H7 (cell line): ENCODE measurements at regions not wholly inside any gene's neighbourhood (a gene's known extent, or its start where the extent isn't known, plus 50 kb on each side); places are given as distances from the start of the nearest gene placed in this dataset.

ENCODE experiments used
- DNase-seq: peaks from one replicate; pipeline ENCODE4 v3.0.0; 2012
- H3K27me3 ChIP-seq: 2 replicates; pipeline ENCODE4 v1.6.0; 2011; ENCODE audit warnings: mild to moderate bottlenecking, low read length; ENCODE audit not compliant: control insufficient read depth, insufficient read depth
- H3K36me3 ChIP-seq: replicated peaks from 2 replicates; pipeline ENCODE4 v1.5.1; 2011; ENCODE audit warnings: low read length; ENCODE audit not compliant: control insufficient read depth, insufficient read depth
- H3K4me3 ChIP-seq: 2 replicates; pipeline ENCODE4 v1.5.1; 2011; ENCODE audit warnings: low read depth, mild to moderate bottlenecking, control low read depth, low read length, moderate library complexity; ENCODE audit not compliant: insufficient read depth

- DNase-seq, result no peak
- Histone ChIP-seq H3K4me3 (no peak overlapping the region), H3K27me3 (no peaks in the 10 kb centered on the region), H3K36me3 (no peaks in the 10 kb centered on the region)
Measured at GRCh38 chr9:12191630-12192029, 501.6 kb upstream of the TYRP1 start.

GRCh38 chr9:12194731-12195130 lies 498.5 kb upstream of the TYRP1 start:
- Histone ChIP-seq H3K36me3 (no peaks in the 10 kb centered on the region), H3K4me3 (no peak overlapping the region), H3K27me3 (no peaks in the 10 kb centered on the region)
- no peak for DNase-seq

GRCh38 chr9:12195456-12195855 lies 497.7 kb upstream of the TYRP1 start:
- no peak overlapping the region for H3K4me3 ChIP-seq
- no peak for DNase-seq
- no peaks in the 10 kb centered on the region for H3K36me3 ChIP-seq
- H3K27me3 ChIP-seq, result no peaks in the 10 kb centered on the region

- H3K36me3 ChIP-seq, result no peaks in the 10 kb centered on the region
- no peak overlapping the region for H3K4me3 ChIP-seq
- H3K27me3 ChIP-seq, result no peaks in the 10 kb centered on the region
- no peak for DNase-seq
Measured at GRCh38 chr9:12204512-12204911, 488.7 kb upstream of the TYRP1 start.

GRCh38 chr9:12212860-12213259 lies 480.3 kb upstream of the TYRP1 start:
- no peak for DNase-seq
- H3K36me3 ChIP-seq, result no peaks in the 10 kb centered on the region
- no peaks in the 10 kb centered on the region for H3K27me3 ChIP-seq
- H3K4me3 ChIP-seq, result no peak overlapping the region

GRCh38 chr9:12221470-12221869 lies 471.7 kb upstream of the TYRP1 start:
- Histone ChIP-seq H3K27me3 (no peaks in the 10 kb centered on the region), H3K36me3 (no peaks in the 10 kb centered on the region), H3K4me3 (no peak overlapping the region)
- DNase-seq, result no peak

GRCh38 chr9:12224449-12224848 lies 468.7 kb upstream of the TYRP1 start:
- Histone ChIP-seq H3K36me3 (no peaks in the 10 kb centered on the region), H3K4me3 (no peak overlapping the region), H3K27me3 (no peaks in the 10 kb centered on the region)
- no peak for DNase-seq

- no peaks in the 10 kb centered on the region for H3K36me3 ChIP-seq
- DNase-seq, result no peak
- H3K27me3 ChIP-seq, result no peaks in the 10 kb centered on the region
- no peak overlapping the region for H3K4me3 ChIP-seq
Measured at GRCh38 chr9:12230708-12231107, 462.5 kb upstream of the TYRP1 start.

- Histone ChIP-seq H3K36me3 (no peaks in the 10 kb centered on the region), H3K27me3 (no peaks in the 10 kb centered on the region), H3K4me3 (no peak overlapping the region)
- DNase-seq, result no peak
Measured at GRCh38 chr9:12231832-12232231, 461.4 kb upstream of the TYRP1 start.

GRCh38 chr9:12232836-12233235 lies 460.3 kb upstream of the TYRP1 start:
- no peaks in the 10 kb centered on the region for H3K36me3 ChIP-seq
- H3K4me3 ChIP-seq, result no peak overlapping the region
- no peaks in the 10 kb centered on the region for H3K27me3 ChIP-seq
- no peak for DNase-seq

- Histone ChIP-seq H3K27me3 (no peaks in the 10 kb centered on the region), H3K4me3 (no peak overlapping the region), H3K36me3 (no peaks in the 10 kb centered on the region)
- DNase-seq, result no peak
Measured at GRCh38 chr9:12253941-12254340, 439.2 kb upstream of the TYRP1 start.

- no peak overlapping the region for H3K4me3 ChIP-seq
- no peaks in the 10 kb centered on the region for H3K36me3 ChIP-seq
- no peaks in the 10 kb centered on the region for H3K27me3 ChIP-seq
- DNase-seq, result no peak
Measured at GRCh38 chr9:12266758-12267157, 426.4 kb upstream of the TYRP1 start.

- DNase-seq, result no peak
Measured at GRCh38 chr9:12271421-12271891, 421.7 kb upstream of the TYRP1 start.

GRCh38 chr9:12272471-12273120 lies 420.6 kb upstream of the TYRP1 start:
- Histone ChIP-seq H3K36me3 (no peaks in the 10 kb centered on the region), H3K4me3 (no peak overlapping the region), H3K27me3 (no peaks in the 10 kb centered on the region)
- DNase-seq, result no peak

More at GRCh38 chr9:12271421-12271891, 421.7 kb upstream of the TYRP1 start:
- H3K4me3 ChIP-seq, result no peak overlapping the region
- H3K27me3 ChIP-seq, result no peaks in the 10 kb centered on the region
- H3K36me3 ChIP-seq, result no peaks in the 10 kb centered on the region

GRCh38 chr9:12274577-12274976 lies 418.6 kb upstream of the TYRP1 start:
- Histone ChIP-seq H3K27me3 (no peaks in the 10 kb centered on the region), H3K4me3 (no peak overlapping the region), H3K36me3 (no peaks in the 10 kb centered on the region)
- no peak for DNase-seq

- DNase-seq, result no peak
- H3K4me3 ChIP-seq, result no peak overlapping the region
- no peaks in the 10 kb centered on the region for H3K36me3 ChIP-seq
- H3K27me3 ChIP-seq, result no peaks in the 10 kb centered on the region
Measured at GRCh38 chr9:12276505-12276904, 416.7 kb upstream of the TYRP1 start.
